Thymus (tissue), 11 donors: ENCODE measurements at regions not wholly inside any gene's neighbourhood (a gene's known extent, or its start where the extent isn't known, plus 50 kb on each side); places are given as distances from the start of the nearest gene placed in this dataset.

Experiments
- DNase-seq, 9 donors: peaks; one replicate each; pipeline ENCODE4 v3.0.0-alpha.2; 2013; ENCODE audit warnings: low spot score in 9 of 9, low read depth in 6 of 9, missing footprints in 1 of 9
- H3K27ac ChIP-seq, 2 donors: one replicate each; pipeline ENCODE4 v1.5.1; 2013; ENCODE audit warnings: control low read depth in 1 of 2, low read depth in 1 of 2, low read length in 1 of 2, mild to moderate bottlenecking in 1 of 2, moderate library complexity in 1 of 2
- H3K27me3 ChIP-seq, 2 donors: one replicate each; pipeline ENCODE4 v1.5.1; 2013; ENCODE audit warnings: low read length in 1 of 2; ENCODE audit not compliant: control insufficient read depth in 2 of 2, insufficient read depth in 1 of 2
- H3K36me3 ChIP-seq, 2 donors: one replicate each; pipeline ENCODE4 v1.5.1; 2013; ENCODE audit warnings: low read length in 1 of 2, mild to moderate bottlenecking in 1 of 2, moderate library complexity in 1 of 2; ENCODE audit not compliant: control insufficient read depth in 2 of 2, insufficient read depth in 2 of 2
- H3K4me1 ChIP-seq, 2 donors: one replicate each; pipeline ENCODE4 v1.5.1; 2013; ENCODE audit warnings: low read length in 2 of 2; ENCODE audit not compliant: control insufficient read depth in 2 of 2, insufficient read depth in 2 of 2
- H3K4me3 ChIP-seq, 2 donors: one replicate each; pipeline ENCODE4 v1.5.1; 2013; ENCODE audit warnings: low read length in 2 of 2, control low read depth in 1 of 2, mild to moderate bottlenecking in 1 of 2
- H3K9me3 ChIP-seq, 2 donors: one replicate each; pipeline ENCODE4 v1.5.1; 2013; ENCODE audit warnings: low read length in 1 of 2, mild to moderate bottlenecking in 1 of 2; ENCODE audit not compliant: control insufficient read depth in 2 of 2, insufficient read depth in 1 of 2
- whole genome bisulfite sequencing: extraction: QIAGEN DNeasy Blood & Tissue Kit; methylation state at CpG from one replicate; pipeline ENCODE4 v1.1.7; 2013; 5-methylcytosine and 5-hydroxymethylcytosine counted together
- donor health status: healthy.

DNA sequence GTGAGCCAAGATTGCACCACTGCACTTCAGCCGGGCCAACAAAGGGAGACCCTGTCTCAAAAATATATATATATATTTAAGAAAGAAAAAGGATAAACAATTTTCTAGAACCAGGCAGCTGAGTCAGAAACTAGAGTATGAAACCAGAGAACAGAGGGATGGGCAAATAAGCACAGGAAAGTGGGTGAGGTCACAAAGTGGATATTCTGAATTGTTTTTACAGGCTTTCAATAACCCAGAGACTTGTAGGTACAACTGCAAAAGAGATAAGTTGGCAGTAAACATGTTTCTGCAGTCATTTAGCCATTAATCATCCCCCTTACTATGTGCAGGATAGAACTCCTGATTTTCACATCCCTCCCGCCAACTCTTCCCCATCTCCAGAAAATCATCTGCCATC is 94.2 kb downstream of the BTG1 start:
- Histone ChIP-seq H3K36me3 (no peaks in the 10 kb centered on the region), H3K4me1 (no peaks in the 10 kb centered on the region), H3K27ac (no peak overlapping the region), H3K27me3 (no peaks in the 10 kb centered on the region), H3K9me3 (no peaks in the 10 kb centered on the region), H3K4me3 (no peak overlapping the region)
- no peak for DNase-seq
- 98% methylated on average over 2 of the region's 2 CpGs for WGBS

DNA sequence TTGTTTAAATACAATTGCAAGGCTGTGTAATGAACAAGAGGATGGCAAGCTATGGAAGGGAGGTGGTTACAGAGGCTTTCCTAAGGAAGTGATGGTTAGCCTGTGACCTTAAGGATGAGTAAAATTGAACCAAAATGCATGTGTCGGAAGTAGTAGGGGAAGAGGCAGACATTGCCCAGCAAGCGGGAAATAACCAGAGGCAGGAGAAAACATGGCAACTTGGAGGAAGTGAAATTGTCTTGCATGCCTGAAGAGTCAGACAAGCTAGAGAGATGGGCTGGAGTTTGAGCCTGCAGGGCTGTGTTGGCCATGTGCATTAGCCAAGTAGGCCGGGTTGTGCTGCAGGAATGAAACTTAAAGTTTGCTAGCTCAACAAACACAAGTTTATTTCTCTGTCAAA is 96.2 kb downstream of the BTG1 start:
- no peak overlapping the region for H3K27ac ChIP-seq
- H3K36me3 ChIP-seq = no peaks in the 10 kb centered on the region
- DNase-seq = no peak
- H3K4me3 ChIP-seq = no peak overlapping the region
- no peaks in the 10 kb centered on the region for H3K27me3 ChIP-seq
- WGBS = 98% methylated on average over 3 of the region's 3 CpGs
- H3K9me3 ChIP-seq = no peaks in the 10 kb centered on the region
- peaks cover under 1 to 2% of the 10 kb centered on the region in 2 donors for H3K4me1 ChIP-seq

DNA sequence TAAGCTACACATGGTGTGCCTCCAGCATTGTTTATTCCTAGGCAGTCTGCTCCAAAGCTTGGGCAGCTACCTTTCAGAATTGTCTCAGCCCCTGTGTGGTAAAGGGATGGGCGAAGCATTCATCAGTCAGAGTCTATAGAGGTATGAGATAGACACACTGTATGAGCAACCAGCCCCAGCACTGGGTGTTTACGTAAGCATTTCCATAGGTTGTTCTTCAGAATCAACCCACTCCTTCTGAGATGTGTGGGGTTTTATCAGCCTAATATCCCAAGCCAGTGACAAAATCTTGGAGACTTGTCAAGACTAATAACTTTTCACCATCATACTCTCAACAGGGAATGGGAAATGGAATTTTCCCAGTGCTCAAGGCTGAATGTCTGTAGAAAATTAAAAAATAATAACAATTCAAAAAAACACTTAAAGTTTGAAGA is 98.2 kb downstream of the BTG1 start:
- Histone ChIP-seq H3K4me1 (peaks cover 3 to 5% of the 10 kb centered on the region in 2 donors), H3K4me3 (no peak overlapping the region), H3K27me3 (no peaks in the 10 kb centered on the region), H3K36me3 (no peaks in the 10 kb centered on the region), H3K9me3 (no peaks in the 10 kb centered on the region), H3K27ac (no peak overlapping the region)
- WGBS = 98% methylated on average over 2 of the region's 2 CpGs
- no peak for DNase-seq

GRCh38 chr12:92046557-92047392 is 98.9 kb downstream of the BTG1 start:
- DNase-seq = no peak
- no peaks in the 10 kb centered on the region for H3K9me3 ChIP-seq
- 94% methylated on average over 7 of the region's 7 CpGs for WGBS
- no peaks in the 10 kb centered on the region for H3K36me3 ChIP-seq
- H3K27me3 ChIP-seq = no peaks in the 10 kb centered on the region
- peaks cover 8 to 11% of the 10 kb centered on the region in 2 donors for H3K4me1 ChIP-seq
- H3K4me3 ChIP-seq = no peak overlapping the region
- H3K27ac ChIP-seq = no peak overlapping the region

- H3K4me1 ChIP-seq = peaks cover 10 to 14% of the 10 kb centered on the region in 2 donors
- no peaks in the 10 kb centered on the region for H3K27me3 ChIP-seq
- DNase-seq = no peak
- H3K9me3 ChIP-seq = no peaks in the 10 kb centered on the region
- no peak overlapping the region for H3K27ac ChIP-seq
- H3K36me3 ChIP-seq = no peaks in the 10 kb centered on the region
- WGBS = 96% methylated on average over 2 of the region's 2 CpGs
- no peak overlapping the region for H3K4me3 ChIP-seq
Observed at GRCh38 chr12:92045852-92046251, 99.8 kb downstream of the BTG1 start.

DNA sequence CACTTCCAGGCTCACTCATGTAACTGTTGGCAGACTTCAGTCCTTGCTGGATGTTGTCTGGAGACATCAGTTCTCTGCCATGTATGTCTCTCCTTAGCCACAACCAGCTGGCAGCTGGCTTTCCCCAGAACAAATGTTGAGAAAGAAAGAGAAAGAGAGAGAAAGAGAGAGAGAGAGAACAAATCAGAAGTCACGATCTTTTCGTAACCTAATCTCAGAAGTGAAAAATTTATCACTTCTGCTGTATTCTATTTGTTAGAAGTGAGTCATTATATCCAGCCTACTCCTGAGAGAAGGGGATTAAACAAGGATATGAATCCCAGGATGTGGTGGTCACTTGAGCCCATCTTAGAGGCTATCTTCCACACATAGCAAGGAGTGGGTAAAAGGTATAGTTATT is 101.2 kb downstream of the BTG1 start:
- no peaks in the 10 kb centered on the region for H3K9me3 ChIP-seq
- H3K4me3 ChIP-seq = no peak overlapping the region
- DNase-seq = no peak
- 88% methylated on average over 2 of the region's 2 CpGs for WGBS
- no peaks in the 10 kb centered on the region for H3K36me3 ChIP-seq
- H3K4me1 ChIP-seq = peaks cover 10 to 16% of the 10 kb centered on the region in 2 donors
- no peak overlapping the region for H3K27ac ChIP-seq
- H3K27me3 ChIP-seq = no peaks in the 10 kb centered on the region

DNA sequence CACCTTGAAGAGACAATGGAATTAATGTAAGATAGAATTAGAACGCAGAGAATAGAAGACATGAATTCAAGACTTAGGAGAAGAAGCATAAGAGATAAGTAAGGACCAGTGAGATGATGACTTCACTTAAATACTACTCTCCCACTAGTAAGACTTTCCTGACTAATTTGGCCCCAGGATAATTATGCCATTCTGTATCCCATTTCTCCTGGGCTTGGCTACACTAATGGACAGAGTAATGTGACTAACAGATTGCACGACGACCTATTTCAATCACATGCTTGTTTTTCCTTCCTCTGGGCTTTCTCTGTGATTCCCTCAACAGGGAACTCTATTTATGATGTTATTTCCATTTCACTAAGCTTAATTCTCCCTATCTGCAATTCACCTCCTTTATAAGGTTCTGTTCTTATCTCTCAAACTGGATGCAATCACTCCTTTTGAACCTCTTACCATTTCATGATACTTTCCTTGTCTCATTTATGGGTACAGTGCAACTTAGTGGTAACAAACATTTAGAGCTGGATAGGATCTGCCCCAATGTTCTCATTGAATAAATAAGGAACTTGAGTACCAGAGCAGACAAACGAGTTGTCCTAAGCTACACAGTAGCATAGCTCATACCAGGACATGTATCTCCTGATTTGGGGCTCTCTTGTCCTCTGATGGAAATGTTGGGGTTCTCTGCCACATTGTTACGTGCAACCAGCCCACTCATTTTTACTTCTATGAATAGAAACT is 102.7 kb downstream of the BTG1 start:
- WGBS = 96% methylated on average over 5 of the region's 5 CpGs
- Histone ChIP-seq H3K4me1 (peaks cover 16 to 19% of the 10 kb centered on the region in 2 donors), H3K36me3 (no peaks in the 10 kb centered on the region), H3K9me3 (no peaks in the 10 kb centered on the region), H3K27ac (no peak overlapping the region), H3K4me3 (no peak overlapping the region), H3K27me3 (no peaks in the 10 kb centered on the region)
- no peak for DNase-seq

- H3K27ac ChIP-seq = peak overlapping the region; percentile 61 to 87
Observed at GRCh38 chr12:92041742-92042141, 103.9 kb downstream of the BTG1 start.

GRCh38 chr12:92039046-92039445 is 106.6 kb downstream of the BTG1 start:
- no peaks in the 10 kb centered on the region for H3K27me3 ChIP-seq
- H3K36me3 ChIP-seq = no peaks in the 10 kb centered on the region
- H3K4me1 ChIP-seq = peaks cover 24 to 41% of the 10 kb centered on the region in 2 donors
- H3K9me3 ChIP-seq = no peaks in the 10 kb centered on the region
- no peak overlapping the region for H3K4me3 ChIP-seq
- WGBS = over 99% methylated on average over 3 of the region's 3 CpGs
- DNase-seq = no peak
- H3K27ac ChIP-seq = no peak overlapping the region

More at GRCh38 chr12:92041742-92042141, 103.9 kb downstream of the BTG1 start:
- H3K4me1 ChIP-seq = peaks cover 19 to 20% of the 10 kb centered on the region in 2 donors
- no peaks in the 10 kb centered on the region for H3K9me3 ChIP-seq
- WGBS = 9% methylated on average over 1 of the region's 1 CpG
- peak in 5 of 9 donors; percentile 52 to 84 (median 63) for DNase-seq
- no peak overlapping the region for H3K4me3 ChIP-seq
- H3K36me3 ChIP-seq = no peaks in the 10 kb centered on the region
- H3K27me3 ChIP-seq = no peaks in the 10 kb centered on the region
